B cell (primary cell): ENCODE measurements at regions not wholly inside any gene's neighbourhood (a gene's known extent, or its start where the extent isn't known, plus 50 kb on each side); places are given as distances from the start of the nearest gene placed in this dataset.

Experiments
- ATAC-seq: fragments of 200-7000 bp; cut with Tn5 transposase; one replicate; pipeline ENCODE4 v1.10.0; 2021; ENCODE audit warnings: low read depth, mild to moderate bottlenecking, moderate number of reproducible peaks, moderate library complexity
- CTCF ChIA-PET: fragments of 350-600 bp; sonication (Branson Sonifier 250); formaldehyde crosslinking; loops from one replicate; lab custom pipeline; 2021; ENCODE audit warnings: antibody characterized with exemption, inconsistent platforms; lab: Charles Lee
- POLR2A ChIA-PET: fragments of 350-600 bp; sonication (Branson Sonifier 250); formaldehyde crosslinking; loops from one replicate; lab custom pipeline; 2021; ENCODE audit warnings: antibody characterized with exemption; lab: Charles Lee
- DNase-seq: peaks from one replicate; pipeline ENCODE4 v3.0.0; 2013
- H2AFZ ChIP-seq: 2 replicates; pipeline ENCODE4 v1.6.1; 2012; ENCODE audit warnings: mild to moderate bottlenecking, low read depth, low read length; ENCODE audit not compliant: insufficient read depth, poor library complexity, severe bottlenecking
- H3K27ac ChIP-seq, 2 donors: 1 replicate in 1 of 2; 2 replicates in 1 of 2; pipeline ENCODE4 v1.5.1; 2012 to 2013; ENCODE audit warnings: low read length in 2 of 2, mild to moderate bottlenecking in 2 of 2, moderate library complexity in 1 of 2
- H3K27me3 ChIP-seq, 4 experiments: fragments of 200-600 bp in 1 of 4; sonication (generic) in 1 of 4; replicated peaks in 1 of 4; 1 replicate in 2 of 4; 2 replicates in 2 of 4; pipeline versions ENCODE4 v1.6.1 to v1.7.0; 2013 to 2016; ENCODE audit warnings: low read length in 3 of 4, mild to moderate bottlenecking in 2 of 4, mixed read lengths in 1 of 4, moderate library complexity in 1 of 4; ENCODE audit not compliant: insufficient read depth in 4 of 4, control insufficient read depth in 3 of 4; ENCODE audit errors: control extremely low read depth in 1 of 4
- H3K36me3 ChIP-seq, 2 experiments: replicated peaks in 1 of 2; 1 replicate in 1 of 2; 2 replicates in 1 of 2; pipeline versions ENCODE4 v1.6.1 to v1.7.1; 2013; ENCODE audit warnings: low read length in 1 of 2; ENCODE audit not compliant: insufficient read depth in 2 of 2, control insufficient read depth in 1 of 2; ENCODE audit errors: control extremely low read depth in 1 of 2, extremely low read depth in 1 of 2
- H3K4me1 ChIP-seq, 2 donors: fragments of 200-600 bp in 1 of 2; sonication (generic) in 1 of 2; 1 replicate in 1 of 2; 2 replicates in 1 of 2; pipeline versions ENCODE4 v1.5.1 to v1.6.1; 2013 to 2017; ENCODE audit warnings: low read length in 2 of 2; ENCODE audit not compliant: control insufficient read depth in 2 of 2, insufficient read depth in 2 of 2
- H3K4me2 ChIP-seq: replicated peaks from 2 replicates; pipeline ENCODE3; 2012; ENCODE audit warnings: mild to moderate bottlenecking, low read depth, low read length; ENCODE audit not compliant: poor library complexity, severe bottlenecking
- H3K4me3 ChIP-seq, 5 experiments: fragments of 200-600 bp in 1 of 5; sonication (generic) in 1 of 5; 1 replicate in 3 of 5; 2 replicates in 2 of 5; pipeline versions ENCODE4 v1.5.1 to v1.7.0; 2011 to 2016; ENCODE audit warnings: low read length in 4 of 5, mild to moderate bottlenecking in 4 of 5, low read depth in 2 of 5, control low read depth in 1 of 5, moderate library complexity in 1 of 5; ENCODE audit not compliant: insufficient read depth in 1 of 5; ENCODE audit errors: control extremely low read depth in 1 of 5, extremely low read depth in 1 of 5
- H3K79me2 ChIP-seq: fragments of 200-600 bp; sonication (generic); one replicate; pipeline ENCODE4 v1.6.0; 2016; ENCODE audit warnings: low read length; ENCODE audit not compliant: control insufficient read depth, insufficient read depth
- H3K9ac ChIP-seq: fragments of 200-600 bp; sonication (generic); 2 replicates; pipeline ENCODE4 v1.6.1; 2017; ENCODE audit warnings: mild to moderate bottlenecking, low read length, moderate library complexity
- H3K9me3 ChIP-seq, 3 donors: one replicate each; pipeline versions ENCODE4 v1.6.1 to v1.7.1; 2013; ENCODE audit warnings: low read length in 2 of 3; ENCODE audit not compliant: control insufficient read depth in 2 of 3, insufficient read depth in 1 of 3; ENCODE audit errors: control extremely low read depth in 1 of 3
- H4K20me1 ChIP-seq: 2 replicates; pipeline ENCODE4 v1.6.0; 2012; ENCODE audit warnings: mild to moderate bottlenecking, low read length; ENCODE audit not compliant: insufficient read depth, control insufficient read depth, poor library complexity, severe bottlenecking
- H3K27ac Mint-ChIP-seq: one replicate; pipeline ENCODE4 v1.8.0; 2021; ENCODE audit warnings: mixed read lengths
- H3K27me3 Mint-ChIP-seq: one replicate; pipeline ENCODE4 v1.8.0; 2021; ENCODE audit warnings: mixed read lengths
- H3K4me1 Mint-ChIP-seq: one replicate; pipeline ENCODE4 v1.8.0; 2021; ENCODE audit warnings: mixed read lengths
- H3K4me3 Mint-ChIP-seq: one replicate; pipeline ENCODE4 v1.8.0; 2021; ENCODE audit warnings: mixed read lengths
- H3K9me3 Mint-ChIP-seq: one replicate; pipeline ENCODE4 v1.8.0; 2022; ENCODE audit warnings: mixed read lengths; ENCODE audit not compliant: insufficient read depth
- EZH2 ChIP-seq: IDR thresholded peaks from 2 replicates; pipeline ENCODE4 v1.6.1; 2012; ENCODE audit warnings: borderline replicate concordance, low read depth, mild to moderate bottlenecking, moderate library complexity, low read length; ENCODE audit not compliant: insufficient read depth, poor library complexity, severe bottlenecking
- WGBS: methylation state at CpG from one replicate; pipeline ENCODE4 v1.1.5; 2013; ENCODE audit warnings: missing lambda C conversion rate; ENCODE audit not compliant: insufficient coverage; 5-methylcytosine and 5-hydroxymethylcytosine counted together
- intact Hi-C: fragments of 100-400 bp; cut with micrococcal nuclease; formaldehyde crosslinking; loops from one replicate; pipeline ENCODE4 v1.10.0; 2022
- TF ChIP-seq, protein P1 (sequence below): fragments of 200-600 bp; IDR thresholded peaks from one replicate; pipeline ENCODE4 v1.8.0; 2022; ENCODE audit warnings: antibody characterized with exemption, mild to moderate bottlenecking

- Mint-ChIP-seq H3K27me3 (peaks cover 10% of the 10 kb centered on the region), H3K9me3 (no peaks in the 10 kb centered on the region), H3K27ac (no peak overlapping the region), H3K4me3 (no peak overlapping the region), H3K4me1 (no peaks in the 10 kb centered on the region)
- Histone ChIP-seq H3K27ac (no peak overlapping the region), H3K4me2 (no peak overlapping the region), H3K27me3 (peaks cover 0 to 3% (median 0%) of the 10 kb centered on the region in 4 experiments), H2AFZ (no peak overlapping the region), H3K4me3 (no peak overlapping the region), H3K36me3 (no peaks in the 10 kb centered on the region), H3K79me2 (no peaks in the 10 kb centered on the region), H4K20me1 (no peaks in the 10 kb centered on the region), H3K9me3 (peaks cover 0 to 8% (median 0%) of the 10 kb centered on the region in 3 donors), H3K4me1 (no peaks in the 10 kb centered on the region), H3K9ac (no peak overlapping the region)
- 94% methylated on average over 4 of the region's 5 CpGs for WGBS
- DNase-seq (no peak), ATAC-seq (no peak)
- intact Hi-C loops = no loop called here
- TF ChIP-seq, protein P1, sequence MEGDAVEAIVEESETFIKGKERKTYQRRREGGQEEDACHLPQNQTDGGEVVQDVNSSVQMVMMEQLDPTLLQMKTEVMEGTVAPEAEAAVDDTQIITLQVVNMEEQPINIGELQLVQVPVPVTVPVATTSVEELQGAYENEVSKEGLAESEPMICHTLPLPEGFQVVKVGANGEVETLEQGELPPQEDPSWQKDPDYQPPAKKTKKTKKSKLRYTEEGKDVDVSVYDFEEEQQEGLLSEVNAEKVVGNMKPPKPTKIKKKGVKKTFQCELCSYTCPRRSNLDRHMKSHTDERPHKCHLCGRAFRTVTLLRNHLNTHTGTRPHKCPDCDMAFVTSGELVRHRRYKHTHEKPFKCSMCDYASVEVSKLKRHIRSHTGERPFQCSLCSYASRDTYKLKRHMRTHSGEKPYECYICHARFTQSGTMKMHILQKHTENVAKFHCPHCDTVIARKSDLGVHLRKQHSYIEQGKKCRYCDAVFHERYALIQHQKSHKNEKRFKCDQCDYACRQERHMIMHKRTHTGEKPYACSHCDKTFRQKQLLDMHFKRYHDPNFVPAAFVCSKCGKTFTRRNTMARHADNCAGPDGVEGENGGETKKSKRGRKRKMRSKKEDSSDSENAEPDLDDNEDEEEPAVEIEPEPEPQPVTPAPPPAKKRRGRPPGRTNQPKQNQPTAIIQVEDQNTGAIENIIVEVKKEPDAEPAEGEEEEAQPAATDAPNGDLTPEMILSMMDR = no peak
- TF ChIP-seq EZH2 = no peak
- ChIA-PET CTCF (no interaction called here), POLR2A (no interaction called here)
Measured at GRCh38 chr11:70696564-70696963, 298.2 kb downstream of the CTTN start.

DNA sequence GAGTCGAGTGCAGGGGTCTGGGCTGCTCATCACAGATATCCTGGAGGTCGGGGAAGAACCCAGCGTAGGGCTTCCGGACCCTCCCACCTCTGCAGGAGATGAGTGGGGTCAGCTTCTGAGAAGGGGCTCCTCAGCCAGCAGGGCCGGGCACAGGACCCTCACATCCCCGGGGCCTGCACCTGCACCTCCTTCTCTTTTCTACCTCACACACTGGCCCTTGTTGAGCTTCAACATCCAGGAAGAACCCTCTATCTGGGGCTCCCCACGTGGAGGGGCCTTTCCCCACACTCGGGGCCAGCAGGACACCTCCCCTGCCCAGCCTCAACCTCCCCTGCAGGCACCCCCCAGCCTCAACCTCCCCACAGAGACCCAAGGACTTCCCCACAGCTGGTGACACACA, 299.4 kb downstream of the CTTN start:
- H3K4me3 Mint-ChIP-seq = no peak overlapping the region
- no peak for DNase-seq

More for the DNA sequence above, 299.4 kb downstream of the CTTN start:
- Histone ChIP-seq H3K9me3 (peaks cover 0 to 8% (median 0%) of the 10 kb centered on the region in 3 donors), H3K79me2 (no peaks in the 10 kb centered on the region), H3K27me3 (no peaks in the 10 kb centered on the region), H3K9ac (no peak overlapping the region), H3K4me1 (no peaks in the 10 kb centered on the region), H2AFZ (no peak overlapping the region), H3K27ac (no peak overlapping the region), H4K20me1 (no peaks in the 10 kb centered on the region), H3K4me3 (no peak overlapping the region), H3K36me3 (no peaks in the 10 kb centered on the region), H3K4me2 (no peak overlapping the region)
- WGBS = 62% methylated on average over 2 of the region's 8 CpGs
- ChIA-PET POLR2A (no interaction called here), CTCF (no interaction called here)
- H3K27me3 Mint-ChIP-seq = peaks cover 10% of the 10 kb centered on the region
- H3K4me1 Mint-ChIP-seq = no peaks in the 10 kb centered on the region
- no peaks in the 10 kb centered on the region for H3K9me3 Mint-ChIP-seq
- ATAC-seq = no peak
- TF ChIP-seq, protein P1 = no peak
- TF ChIP-seq EZH2 = no peak
- intact Hi-C loops = no loop called here
- H3K27ac Mint-ChIP-seq = no peak overlapping the region
